C4-2B (cell line): ENCODE measurements at regions not wholly inside any gene's neighbourhood (a gene's known extent, or its start where the extent isn't known, plus 50 kb on each side); places are given as distances from the start of the nearest gene placed in this dataset.

Source experiments
- ZFX ChIP-seq: fragments of 450-650 bp; IDR thresholded peaks from 2 replicates; pipeline ENCODE4 v1.6.1; 2017
- TF ChIP-seq, protein P1 (sequence below): fragments of 450-650 bp; conservative IDR thresholded peaks from 2 replicates; pipeline ENCODE4 v1.5.1; 2017; ENCODE audit warnings: mild to moderate bottlenecking

DNA sequence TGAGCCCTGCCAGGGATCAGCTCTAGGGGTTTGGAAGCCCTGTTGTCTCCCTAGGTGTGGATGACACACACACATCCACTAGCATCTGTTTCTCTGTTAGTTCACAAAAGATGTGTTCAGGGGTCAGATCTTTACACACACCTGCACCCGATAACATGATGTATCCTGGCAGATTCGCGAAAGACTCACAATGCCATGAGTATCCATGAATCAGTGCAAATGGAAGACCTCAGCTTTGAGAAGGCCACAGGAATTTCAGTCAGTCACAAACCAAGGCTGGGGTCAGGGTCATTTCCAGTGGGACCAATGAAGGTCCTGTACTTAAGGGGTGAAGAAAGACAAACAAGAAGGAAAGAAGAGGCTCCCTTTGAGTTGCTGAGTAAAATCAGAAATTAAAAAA, 898.2 kb downstream of the UQCRFS1 start:
- TF ChIP-seq, protein P1, sequence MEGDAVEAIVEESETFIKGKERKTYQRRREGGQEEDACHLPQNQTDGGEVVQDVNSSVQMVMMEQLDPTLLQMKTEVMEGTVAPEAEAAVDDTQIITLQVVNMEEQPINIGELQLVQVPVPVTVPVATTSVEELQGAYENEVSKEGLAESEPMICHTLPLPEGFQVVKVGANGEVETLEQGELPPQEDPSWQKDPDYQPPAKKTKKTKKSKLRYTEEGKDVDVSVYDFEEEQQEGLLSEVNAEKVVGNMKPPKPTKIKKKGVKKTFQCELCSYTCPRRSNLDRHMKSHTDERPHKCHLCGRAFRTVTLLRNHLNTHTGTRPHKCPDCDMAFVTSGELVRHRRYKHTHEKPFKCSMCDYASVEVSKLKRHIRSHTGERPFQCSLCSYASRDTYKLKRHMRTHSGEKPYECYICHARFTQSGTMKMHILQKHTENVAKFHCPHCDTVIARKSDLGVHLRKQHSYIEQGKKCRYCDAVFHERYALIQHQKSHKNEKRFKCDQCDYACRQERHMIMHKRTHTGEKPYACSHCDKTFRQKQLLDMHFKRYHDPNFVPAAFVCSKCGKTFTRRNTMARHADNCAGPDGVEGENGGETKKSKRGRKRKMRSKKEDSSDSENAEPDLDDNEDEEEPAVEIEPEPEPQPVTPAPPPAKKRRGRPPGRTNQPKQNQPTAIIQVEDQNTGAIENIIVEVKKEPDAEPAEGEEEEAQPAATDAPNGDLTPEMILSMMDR: no peak
- TF ChIP-seq ZFX: no peak
